GM18867 (cell line): ENCODE measurements at regions not wholly inside any gene's neighbourhood (a gene's known extent, or its start where the extent isn't known, plus 50 kb on each side); places are given as distances from the start of the nearest gene placed in this dataset.

Experiments
- ATAC-seq: cut with Tn5 transposase; IDR thresholded peaks from one replicate; pipeline ENCODE4 v1.9.1; 2021; ENCODE audit warnings: mild to moderate bottlenecking, moderate library complexity; ENCODE audit not compliant: unreplicated experiment

GRCh38 chr13:75919660-75920199 is 283.6 kb downstream of the LMO7 start:
- no peak for ATAC-seq

DNA sequence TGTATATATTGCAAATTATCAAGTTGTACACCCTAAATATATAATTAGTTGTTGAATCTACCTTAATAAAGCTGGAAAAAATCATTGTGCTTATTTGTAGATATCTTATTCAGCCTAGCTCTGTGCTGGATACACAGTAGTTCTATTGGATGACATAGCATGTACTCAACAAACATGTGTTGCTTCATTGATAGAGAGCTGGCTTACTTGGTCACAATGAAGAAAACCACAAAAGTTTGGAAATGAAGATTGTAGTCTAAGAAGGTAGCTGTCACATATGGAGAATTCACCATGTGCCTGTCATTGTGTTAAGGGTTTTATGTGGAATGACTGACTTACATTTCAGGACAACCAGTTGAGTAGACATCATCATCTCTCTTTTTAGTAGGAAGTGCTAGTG is 278.9 kb downstream of the LMO7 start:
- ATAC-seq = no peak

- no peak for ATAC-seq
These were observed 277.8 kb downstream of the LMO7 start for GRCh38 chr13:75913925-75914324.

DNA sequence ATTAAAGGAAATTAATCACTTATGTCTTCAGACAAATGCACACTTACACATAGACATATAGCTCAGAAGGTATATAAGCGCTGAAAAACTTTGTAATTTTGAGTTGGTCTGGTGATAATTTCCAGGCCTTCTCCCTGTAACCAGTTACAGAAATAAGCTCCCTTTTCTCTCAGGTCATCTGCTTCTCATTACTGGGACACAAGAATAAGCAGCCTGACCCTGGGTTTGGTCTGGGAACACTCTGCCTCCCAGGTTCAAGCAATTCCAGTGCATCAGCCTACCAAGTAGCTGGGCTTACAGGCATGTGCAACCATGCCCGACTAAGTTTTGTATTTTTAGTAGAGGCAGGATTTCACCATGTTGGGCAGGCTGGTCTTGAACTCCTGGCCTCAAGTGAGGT is 274.5 kb downstream of the LMO7 start:
- ATAC-seq = no peak
